PC-9 (cell line): ENCODE measurements at regions not wholly inside any gene's neighbourhood (a gene's known extent, or its start where the extent isn't known, plus 50 kb on each side); places are given as distances from the start of the nearest gene placed in this dataset.

Experiments used
- BruUV-seq: library from RNA; stranded (reverse); fragments of 400-500 nt; replicated peaks from 2 replicates; lab custom pipeline; 2021; lab: Mats Ljungman, UMichigan
- CTCF ChIA-PET: fragments of 300-600 bp; sonication (Branson Sonifier 250); formaldehyde crosslinking; loops from one replicate; lab custom pipeline; 2022; ENCODE audit warnings: antibody characterized with exemption; lab: Charles Lee
- POLR2A ChIA-PET: fragments of 300-600 bp; sonication (Branson Sonifier 250); formaldehyde crosslinking; loops from one replicate; lab custom pipeline; 2022; ENCODE audit warnings: antibody characterized with exemption; ENCODE audit not compliant: unreplicated experiment; lab: Charles Lee
- DNase-seq, 2 experiments: peaks; one replicate each; pipeline versions ENCODE4 v3.0.0 to v3.0.0-alpha.2; 2015 to 2022; ENCODE audit warnings: mixed read lengths in 1 of 2
- H2AFZ ChIP-seq: fragments of 200-600 bp; sonication (generic); 2 replicates; pipeline ENCODE4 v1.8.1; 2017; ENCODE audit warnings: antibody characterized with exemption
- H3F3A ChIP-seq: fragments of 200-600 bp; sonication (generic); 2 replicates; pipeline ENCODE4 v1.8.1; 2017; ENCODE audit warnings: antibody characterized with exemption, mild to moderate bottlenecking, low read depth; ENCODE audit not compliant: insufficient read depth
- H3K27ac ChIP-seq: fragments of 200-600 bp; sonication (generic); 2 replicates; pipeline ENCODE4 v1.6.1; 2016; ENCODE audit warnings: mixed run types
- H3K27me3 ChIP-seq: fragments of 200-600 bp; sonication (generic); 2 replicates; pipeline ENCODE4 v1.6.1; 2016; ENCODE audit warnings: low read depth, mixed run types; ENCODE audit not compliant: insufficient read depth
- H3K36me3 ChIP-seq: fragments of 200-600 bp; sonication (generic); 2 replicates; pipeline ENCODE4 v1.6.1; 2016; ENCODE audit warnings: low read depth, mixed run types
- H3K4me1 ChIP-seq: fragments of 200-600 bp; sonication (generic); replicated peaks from 2 replicates; pipeline ENCODE4 v1.6.1; 2016; ENCODE audit warnings: mixed run types; ENCODE audit not compliant: insufficient read depth
- H3K4me2 ChIP-seq: fragments of 200-600 bp; sonication (generic); 2 replicates; pipeline ENCODE4 v1.6.1; 2017; ENCODE audit warnings: mixed run types
- H3K4me3 ChIP-seq: fragments of 200-600 bp; sonication (generic); 2 replicates; pipeline ENCODE4 v1.6.1; 2016; ENCODE audit warnings: mixed run types
- H3K79me2 ChIP-seq: fragments of 200-600 bp; sonication (generic); 2 replicates; pipeline ENCODE4 v1.6.1; 2017; ENCODE audit warnings: low read depth, mixed run types
- H3K9me2 ChIP-seq: fragments of 200-600 bp; sonication (generic); 2 replicates; pipeline ENCODE4 v1.8.1; 2017; ENCODE audit warnings: mild to moderate bottlenecking; ENCODE audit not compliant: insufficient read depth
- H3K9me3 ChIP-seq: fragments of 200-600 bp; sonication (generic); 2 replicates; pipeline ENCODE4 v1.8.1; 2016; ENCODE audit warnings: low read depth; ENCODE audit not compliant: insufficient read depth
- H4K20me1 ChIP-seq: fragments of 200-600 bp; sonication (generic); 2 replicates; pipeline ENCODE4 v1.8.1; 2017; ENCODE audit not compliant: insufficient read depth
- CTCF ChIP-seq: fragments of 200-600 bp; sonication (generic); conservative IDR thresholded peaks from 2 replicates; pipeline ENCODE4 v1.6.1; 2017; ENCODE audit warnings: mixed run types, antibody characterized with exemption, mild to moderate bottlenecking, moderate library complexity
- EZH2 ChIP-seq: fragments of 200-600 bp; sonication (generic); IDR thresholded peaks from 2 replicates; pipeline ENCODE4 v1.8.0; 2017; ENCODE audit warnings: antibody characterized with exemption, low read depth
- intact Hi-C: fragments of 100-400 bp; cut with micrococcal nuclease; formaldehyde crosslinking; loops from one replicate; pipeline ENCODE4 v1.10.0; 2022; ENCODE audit not compliant: unreplicated experiment

- no peaks in the 10 kb centered on the region for H3K79me2 ChIP-seq
- no peaks in the 10 kb centered on the region for H3K9me2 ChIP-seq
- ChIA-PET CTCF (no interaction called here), POLR2A (no interaction called here)
- H3F3A ChIP-seq: no peaks in the 10 kb centered on the region
- no peak overlapping the region for H3K4me3 ChIP-seq
- intact Hi-C loops: no loop called here
- H3K27me3 ChIP-seq: no peaks in the 10 kb centered on the region
- TF ChIP-seq CTCF (no peak), EZH2 (no peak)
- no peak overlapping the region for H2AFZ ChIP-seq
- no peaks in the 10 kb centered on the region for H3K4me1 ChIP-seq
- BruUV-seq: no TSS peak
- H3K9me3 ChIP-seq: no peaks in the 10 kb centered on the region
- no peak overlapping the region for H3K4me2 ChIP-seq
- H3K27ac ChIP-seq: no peak overlapping the region
- H3K36me3 ChIP-seq: no peaks in the 10 kb centered on the region
- no peak for DNase-seq
- H4K20me1 ChIP-seq: no peaks in the 10 kb centered on the region
Measured at GRCh38 chrX:46436744-46437143, 108.5 kb downstream of the ZNF674 start.

- Histone ChIP-seq H3K79me2 (no peaks in the 10 kb centered on the region), H3K27me3 (no peaks in the 10 kb centered on the region), H3K4me3 (no peak overlapping the region), H3K4me2 (no peak overlapping the region), H3K27ac (no peak overlapping the region), H3K9me3 (no peaks in the 10 kb centered on the region), H2AFZ (no peak overlapping the region), H3K9me2 (no peaks in the 10 kb centered on the region), H4K20me1 (no peaks in the 10 kb centered on the region), H3K36me3 (no peaks in the 10 kb centered on the region), H3F3A (no peaks in the 10 kb centered on the region), H3K4me1 (no peaks in the 10 kb centered on the region)
- TF ChIP-seq EZH2 (no peak), CTCF (no peak)
- ChIA-PET CTCF (no interaction called here), POLR2A (no interaction called here)
- intact Hi-C loops: no loop called here
- no TSS peak for BruUV-seq
- DNase-seq: no peak
Measured at GRCh38 chrX:46433892-46434291, 111.3 kb downstream of the ZNF674 start.

GRCh38 chrX:46408553-46409407 is 136.4 kb downstream of the ZNF674 start:
- no peak for TF ChIP-seq EZH2
- peak; percentile 75 for TF ChIP-seq CTCF
- Histone ChIP-seq H3K27ac (0 out of 2 replicates have a peak overlapping the region, but pooled peaks have one; percentile 32), H3K9me2 (no peaks in the 10 kb centered on the region), H4K20me1 (no peaks in the 10 kb centered on the region), H3K9me3 (no peaks in the 10 kb centered on the region), H3F3A (no peaks in the 10 kb centered on the region), H2AFZ (no peak overlapping the region), H3K79me2 (no peaks in the 10 kb centered on the region), H3K4me2 (peak overlapping the region; percentile 13; the same call in 1 of the 2 replicates), H3K4me3 (no peak overlapping the region), H3K27me3 (no peaks in the 10 kb centered on the region), H3K36me3 (no peaks in the 10 kb centered on the region), H3K4me1 (no peaks in the 10 kb centered on the region)
- DNase-seq: peak in 1 of 2 experiments; percentile 44
- POLR2A ChIA-PET: interaction anchor here (0.8 kb wide), 1 partner anchor 893 kb away, joined by 4 read pairs; no protein-coding TSS in a partner anchor
- intact Hi-C loops: no loop called here
- CTCF ChIA-PET: interaction anchor here (0.5 to 0.7 kb wide), 5 partner anchors 114 to 1234 kb away, joined by 3 to 11 read pairs (median 3); no protein-coding TSS in a partner anchor
- BruUV-seq: no TSS peak
